ENCODE measurements at regions not wholly inside any gene's neighbourhood (a gene's known extent, or its start where the extent isn't known, plus 50 kb on each side); places are given as distances from the start of the nearest gene placed in this dataset.

DNA sequence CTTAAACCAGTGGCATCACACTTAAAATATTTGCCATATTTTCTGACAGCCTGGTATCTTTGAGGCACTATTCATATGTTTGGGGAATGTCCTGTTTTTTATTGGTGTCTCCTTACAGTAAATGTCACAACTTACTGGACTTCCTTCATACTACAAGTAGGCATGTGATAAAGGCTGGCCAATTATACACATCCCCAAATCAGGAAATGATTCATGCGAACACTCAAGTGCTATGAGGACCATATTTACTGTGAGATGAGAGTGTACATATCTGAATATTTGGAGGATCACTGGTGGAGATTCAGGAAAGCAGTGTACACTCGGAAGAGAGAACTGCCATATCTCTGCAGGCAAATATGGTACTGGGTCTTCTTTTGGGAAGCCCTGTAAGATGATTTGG is 913.8 kb upstream of the CHORDC1 start:
- dilution Hi-C loops (cut with HindIII; ENCODE audit: low sequenced_read_pairs, unreplicated experiment): no loop called here
- no peak overlapping the region for H3K9ac ChIP-seq (ENCODE audit: low read depth, low read length)
- BruUV-seq (replicated peaks): no TSS peak
- H3K14ac ChIP-seq (replicated peaks; ENCODE audit: low read depth, low read length): no peak overlapping the region
- no peak overlapping the region for H4K8ac ChIP-seq (ENCODE audit: low read depth in 2 of 2, low read length in 2 of 2)
- H3K27ac ChIP-seq (ENCODE audit: insufficient read depth, low read length): no peak overlapping the region
- ATAC-seq (ENCODE audit: low read depth) (no peak), DNase-seq (peak; percentile 7)
- no peak overlapping the region for H3K4me2 ChIP-seq (ENCODE audit: low read depth, low read length)
- in situ Hi-C loops (cut with MboI; ENCODE audit: low sequenced_read_pairs): no loop called here
- WGBS, 2 experiments (ENCODE audit: extremely low coverage in 2 of 2, insufficient read length in 1 of 2): no CpG with 5 or more reads among the region's 2 CpGs
- no peak overlapping the region for H2BK120ac ChIP-seq (ENCODE audit: low read depth, low read length)
- H3K36me3 ChIP-seq (ENCODE audit: control insufficient read depth, insufficient read depth, low read length): no peaks in the 10 kb centered on the region
- H3K4ac ChIP-seq (ENCODE audit: low read depth, low read length): no peak overlapping the region
- H2BK20ac ChIP-seq (ENCODE audit: low read depth, low read length): no peak overlapping the region
- CTCF ChIA-PET: no interaction called here
- no peaks in the 10 kb centered on the region for H3K27me3 ChIP-seq (ENCODE audit: control insufficient read depth, insufficient read depth, low read length)
- no peak overlapping the region for H3K18ac ChIP-seq (ENCODE audit: low read depth, low read length)
- no peaks in the 10 kb centered on the region for H3K9me1 ChIP-seq (ENCODE audit: insufficient read depth, low read length)
- no peak overlapping the region for H4K91ac ChIP-seq (ENCODE audit: insufficient read depth, low read depth, low read length)
- H3K56ac ChIP-seq (ENCODE audit: extremely low read depth, insufficient read depth, low read length): no peak overlapping the region
- H3K4me1 ChIP-seq (ENCODE audit: control insufficient read depth, insufficient read depth, low read length): no peaks in the 10 kb centered on the region
- H3K4me3 ChIP-seq (ENCODE audit: insufficient read depth, low read depth, low read length): no peak overlapping the region
- H2AFZ ChIP-seq (replicated peaks; ENCODE audit: low read length, poor library complexity): no peak overlapping the region
- no peaks in the 10 kb centered on the region for H4K20me1 ChIP-seq (ENCODE audit: insufficient read depth, low read length)
- H2BK15ac ChIP-seq (ENCODE audit: low read depth, low read length): no peak overlapping the region
- intact Hi-C loops (cut with micrococcal nuclease): no loop called here
- POLR2A ChIA-PET (ENCODE audit: unreplicated experiment): no interaction called here
- no peak overlapping the region for H2BK5ac ChIP-seq (ENCODE audit: low read depth, low read length, poor library complexity, severe bottlenecking)
- no peaks in the 10 kb centered on the region for H3K9me3 ChIP-seq (ENCODE audit: control insufficient read depth, insufficient read depth, low read length)
- TF ChIP-seq NFE2L2 (IDR thresholded peaks at IDR 0.05; ENCODE audit: low read depth, low read length): no peak
- TF ChIP-seq CTCF (conservative IDR thresholded peaks at IDR 0.05; ENCODE audit: low read depth, low read length): no peak
- no peak for TF ChIP-seq POLR2A (IDR thresholded peaks at IDR 0.05; ENCODE audit: low read depth, low read length)
- no peak for TF ChIP-seq MXI1 (IDR thresholded peaks at IDR 0.05; ENCODE audit: borderline replicate concordance, low read depth, low read length)
- no peak for TF ChIP-seq CHD1 (IDR thresholded peaks at IDR 0.05; ENCODE audit: low read depth, low read length)
- TF ChIP-seq RCOR1 (IDR thresholded peaks at IDR 0.05; ENCODE audit: insufficient replicate concordance, low read length): no peak
- TF ChIP-seq ELK1 (IDR thresholded peaks at IDR 0.05; ENCODE audit: borderline replicate concordance, low read depth, low read length): no peak
- TF ChIP-seq USF2 (IDR thresholded peaks at IDR 0.05; ENCODE audit: low read depth, low read length): no peak
- no peak for TF ChIP-seq RFX5 (IDR thresholded peaks at IDR 0.05; ENCODE audit: low read depth, low read length)
- no peak for TF ChIP-seq MAZ (IDR thresholded peaks at IDR 0.05; ENCODE audit: borderline replicate concordance, low read depth, low read length)
- TF ChIP-seq RAD21 (IDR thresholded peaks at IDR 0.05; ENCODE audit: low read length): no peak
- no peak for TF ChIP-seq MAFK (IDR thresholded peaks at IDR 0.05; ENCODE audit: low read depth, low read length)
- no peak for TF ChIP-seq BHLHE40 (IDR thresholded peaks at IDR 0.05; ENCODE audit: low read depth, low read length)
- no peak for TF ChIP-seq CEBPB (IDR thresholded peaks at IDR 0.05; ENCODE audit: low read depth, low read length)
- TF ChIP-seq SMC3 (IDR thresholded peaks at IDR 0.05; ENCODE audit: low read depth, low read length): no peak
- TF ChIP-seq FOS (IDR thresholded peaks at IDR 0.05; ENCODE audit: low read depth, low read length): no peak
- no peak overlapping the region for H2AK5ac ChIP-seq (ENCODE audit: low read depth, low read length)
- no peak overlapping the region for H2AK9ac ChIP-seq (replicated peaks; ENCODE audit: low read depth, low read length, poor library complexity)
- H4K5ac ChIP-seq (ENCODE audit: low read depth, low read length): no peak overlapping the region
- no peak overlapping the region for H3K23ac ChIP-seq (ENCODE audit: low read depth, low read length)
- no peaks in the 10 kb centered on the region for H3K79me1 ChIP-seq (ENCODE audit: low read depth in 1 of 2, low read length in 2 of 2)

Measured in IMR-90 (cell line).